ENCODE measurements at regions not wholly inside any gene's neighbourhood (a gene's known extent, or its start where the extent isn't known, plus 50 kb on each side); places are given as distances from the start of the nearest gene placed in this dataset.

DNA sequence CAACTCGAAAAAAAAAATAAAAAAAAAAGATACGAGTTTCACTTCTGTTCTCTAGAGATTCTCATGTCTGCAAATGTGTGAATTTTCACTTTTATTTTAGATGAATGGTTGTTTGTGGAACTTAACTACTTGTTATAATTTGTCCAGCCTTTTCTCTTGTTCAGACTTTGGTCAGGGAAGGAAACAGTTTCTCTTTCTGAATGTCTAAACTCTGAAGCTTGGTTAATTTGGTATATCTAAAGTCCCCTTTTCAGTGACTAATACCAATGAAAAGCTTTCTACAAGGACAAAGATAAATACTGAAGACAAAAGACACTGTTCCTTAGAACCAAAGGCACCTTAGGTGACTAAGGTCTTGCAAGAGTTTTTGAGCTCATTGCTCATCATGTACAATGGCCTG lies 144.4 kb upstream of the PIEZO2 start:
- Histone ChIP-seq H3K36me3 (ENCODE audit: low read length) (no peaks in the 10 kb centered on the region), H3K27ac (ENCODE audit: low read depth, low read length) (no peak overlapping the region)

GRCh38 chr18:11290786-11291185 lies 141.4 kb upstream of the PIEZO2 start:
- H3K36me3 ChIP-seq (ENCODE audit: low read length): no peaks in the 10 kb centered on the region
- no peaks in the 10 kb centered on the region for H4K20me1 ChIP-seq (ENCODE audit: low read depth, low read length)
- H3K9ac ChIP-seq (ENCODE audit: low read length): no peak overlapping the region

More for the DNA sequence above, 144.4 kb upstream of the PIEZO2 start:
- Histone ChIP-seq H3K9me3 (ENCODE audit: insufficient read depth, low read length) (no peaks in the 10 kb centered on the region), H3K79me2 (ENCODE audit: insufficient read depth, low read length) (no peaks in the 10 kb centered on the region), H2AFZ (ENCODE audit: low read depth, low read length, severe bottlenecking) (no peak overlapping the region), H4K20me1 (ENCODE audit: low read depth, low read length) (no peaks in the 10 kb centered on the region), H3K27me3 (ENCODE audit: low read length) (no peaks in the 10 kb centered on the region), H3K4me2 (ENCODE audit: low read depth, low read length, poor library complexity, severe bottlenecking) (no peak overlapping the region), H3K9ac (ENCODE audit: low read length) (no peak overlapping the region), H3F3A (ENCODE audit: insufficient read depth) (no peaks in the 10 kb centered on the region), H3K4me3 (ENCODE audit: insufficient read depth, low read length, poor library complexity, severe bottlenecking) (no peak overlapping the region), H3K9me2 (replicated peaks; ENCODE audit: insufficient read depth, low read length) (no peaks in the 10 kb centered on the region)
- no peak for TF ChIP-seq EZH2phosphoT487 (conservative IDR thresholded peaks at IDR 0.05; ENCODE audit: low read length)
- TF ChIP-seq, protein P1, sequence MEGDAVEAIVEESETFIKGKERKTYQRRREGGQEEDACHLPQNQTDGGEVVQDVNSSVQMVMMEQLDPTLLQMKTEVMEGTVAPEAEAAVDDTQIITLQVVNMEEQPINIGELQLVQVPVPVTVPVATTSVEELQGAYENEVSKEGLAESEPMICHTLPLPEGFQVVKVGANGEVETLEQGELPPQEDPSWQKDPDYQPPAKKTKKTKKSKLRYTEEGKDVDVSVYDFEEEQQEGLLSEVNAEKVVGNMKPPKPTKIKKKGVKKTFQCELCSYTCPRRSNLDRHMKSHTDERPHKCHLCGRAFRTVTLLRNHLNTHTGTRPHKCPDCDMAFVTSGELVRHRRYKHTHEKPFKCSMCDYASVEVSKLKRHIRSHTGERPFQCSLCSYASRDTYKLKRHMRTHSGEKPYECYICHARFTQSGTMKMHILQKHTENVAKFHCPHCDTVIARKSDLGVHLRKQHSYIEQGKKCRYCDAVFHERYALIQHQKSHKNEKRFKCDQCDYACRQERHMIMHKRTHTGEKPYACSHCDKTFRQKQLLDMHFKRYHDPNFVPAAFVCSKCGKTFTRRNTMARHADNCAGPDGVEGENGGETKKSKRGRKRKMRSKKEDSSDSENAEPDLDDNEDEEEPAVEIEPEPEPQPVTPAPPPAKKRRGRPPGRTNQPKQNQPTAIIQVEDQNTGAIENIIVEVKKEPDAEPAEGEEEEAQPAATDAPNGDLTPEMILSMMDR (IDR thresholded peaks at IDR 0.05; ENCODE audit: insufficient read depth, low read length, poor library complexity, severe bottlenecking): no peak

GRCh38 chr18:11289248-11289647 lies 139.9 kb upstream of the PIEZO2 start:
- H3K79me2 ChIP-seq (ENCODE audit: insufficient read depth, low read length): no peaks in the 10 kb centered on the region
- H3K9me3 ChIP-seq (ENCODE audit: insufficient read depth, low read length): no peaks in the 10 kb centered on the region
- H3K27me3 ChIP-seq (ENCODE audit: low read length): no peaks in the 10 kb centered on the region
- no peaks in the 10 kb centered on the region for H3K9me2 ChIP-seq (replicated peaks; ENCODE audit: insufficient read depth, low read length)
- H4K20me1 ChIP-seq (ENCODE audit: low read depth, low read length): no peaks in the 10 kb centered on the region
- H3K4me3 ChIP-seq (ENCODE audit: insufficient read depth, low read length, poor library complexity, severe bottlenecking): no peak overlapping the region
- no peak overlapping the region for H3K9ac ChIP-seq (ENCODE audit: low read length)
- no peak overlapping the region for H3K27ac ChIP-seq (ENCODE audit: low read depth, low read length)
- no peaks in the 10 kb centered on the region for H3F3A ChIP-seq (ENCODE audit: insufficient read depth)
- no peak overlapping the region for H2AFZ ChIP-seq (ENCODE audit: low read depth, low read length, severe bottlenecking)
- H3K36me3 ChIP-seq (ENCODE audit: low read length): no peaks in the 10 kb centered on the region
- TF ChIP-seq EZH2phosphoT487 (conservative IDR thresholded peaks at IDR 0.05; ENCODE audit: low read length): no peak
- TF ChIP-seq, protein P1 (IDR thresholded peaks at IDR 0.05; ENCODE audit: insufficient read depth, low read length, poor library complexity, severe bottlenecking): no peak
- H3K4me2 ChIP-seq (ENCODE audit: low read depth, low read length, poor library complexity, severe bottlenecking): no peak overlapping the region

More at GRCh38 chr18:11290786-11291185, 141.4 kb upstream of the PIEZO2 start:
- Histone ChIP-seq H3K9me3 (ENCODE audit: insufficient read depth, low read length) (no peaks in the 10 kb centered on the region), H3K27me3 (ENCODE audit: low read length) (no peaks in the 10 kb centered on the region), H3K9me2 (replicated peaks; ENCODE audit: insufficient read depth, low read length) (no peaks in the 10 kb centered on the region), H3K79me2 (ENCODE audit: insufficient read depth, low read length) (no peaks in the 10 kb centered on the region), H3K4me2 (ENCODE audit: low read depth, low read length, poor library complexity, severe bottlenecking) (no peak overlapping the region), H3K27ac (ENCODE audit: low read depth, low read length) (no peak overlapping the region), H2AFZ (ENCODE audit: low read depth, low read length, severe bottlenecking) (no peak overlapping the region), H3F3A (ENCODE audit: insufficient read depth) (no peaks in the 10 kb centered on the region), H3K4me3 (ENCODE audit: insufficient read depth, low read length, poor library complexity, severe bottlenecking) (no peak overlapping the region)
- no peak for TF ChIP-seq EZH2phosphoT487 (conservative IDR thresholded peaks at IDR 0.05; ENCODE audit: low read length)
- TF ChIP-seq, protein P1 (IDR thresholded peaks at IDR 0.05; ENCODE audit: insufficient read depth, low read length, poor library complexity, severe bottlenecking): no peak

Data from SU-DHL-6 (cell line).